ENCODE measurements at regions not wholly inside any gene's neighbourhood (a gene's known extent, or its start where the extent isn't known, plus 50 kb on each side); places are given as distances from the start of the nearest gene placed in this dataset.

GRCh38 chr4:115866364-115866896 is 753.0 kb upstream of the NDST4 start:
- Histone ChIP-seq H3K27me3 (ENCODE audit: control insufficient read depth in 3 of 3, insufficient read depth in 3 of 3, low read length in 3 of 3) (no peaks in the 10 kb centered on the region), H3K9ac (ENCODE audit: low read depth in 1 of 3, low read length in 3 of 3) (no peak overlapping the region), H3K4me3 (ENCODE audit: low read length in 3 of 3) (no peak overlapping the region), H3K36me3 (ENCODE audit: control insufficient read depth in 3 of 3, insufficient read depth in 3 of 3, low read length in 3 of 3) (no peaks in the 10 kb centered on the region), H3K9me3 (ENCODE audit: control insufficient read depth in 3 of 3, low read length in 3 of 3) (no peaks in the 10 kb centered on the region), H3K27ac (ENCODE audit: low read depth, low read length) (no peak overlapping the region), H3K4me1 (ENCODE audit: control insufficient read depth in 3 of 3, insufficient read depth in 3 of 3, low read length in 3 of 3) (no peaks in the 10 kb centered on the region)

DNA sequence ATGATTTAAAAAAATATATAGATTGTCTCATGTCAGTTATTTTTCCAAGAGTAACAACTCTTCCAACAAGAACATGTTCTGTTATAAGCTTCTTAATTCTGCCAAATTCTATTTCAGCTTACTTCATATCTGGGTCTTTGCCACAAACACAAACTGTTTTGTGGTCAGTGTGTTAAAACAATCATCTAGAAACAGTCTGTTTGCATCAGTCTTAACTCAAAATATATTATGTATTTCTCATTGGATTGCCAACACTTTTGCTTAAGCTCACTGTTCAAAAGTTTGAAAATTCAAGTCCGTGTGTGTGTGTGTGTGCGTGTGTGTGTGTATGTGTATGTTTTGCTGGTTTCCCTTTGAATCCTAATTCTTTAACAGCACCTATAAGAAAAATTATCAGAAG is 752.3 kb upstream of the NDST4 start:
- H3K27ac ChIP-seq (ENCODE audit: low read depth, low read length), result no peak overlapping the region
- no peaks in the 10 kb centered on the region for H3K27me3 ChIP-seq (ENCODE audit: control insufficient read depth in 3 of 3, insufficient read depth in 3 of 3, low read length in 3 of 3)
- no peaks in the 10 kb centered on the region for H3K36me3 ChIP-seq (ENCODE audit: control insufficient read depth in 3 of 3, insufficient read depth in 3 of 3, low read length in 3 of 3)
- no peaks in the 10 kb centered on the region for H3K4me1 ChIP-seq (ENCODE audit: control insufficient read depth in 3 of 3, insufficient read depth in 3 of 3, low read length in 3 of 3)
- no peaks in the 10 kb centered on the region for H3K9me3 ChIP-seq (ENCODE audit: control insufficient read depth in 3 of 3, low read length in 3 of 3)
- no peak overlapping the region for H3K4me3 ChIP-seq (ENCODE audit: low read length in 3 of 3)
- H3K9ac ChIP-seq (ENCODE audit: low read depth in 1 of 3, low read length in 3 of 3), result no peak overlapping the region

DNA sequence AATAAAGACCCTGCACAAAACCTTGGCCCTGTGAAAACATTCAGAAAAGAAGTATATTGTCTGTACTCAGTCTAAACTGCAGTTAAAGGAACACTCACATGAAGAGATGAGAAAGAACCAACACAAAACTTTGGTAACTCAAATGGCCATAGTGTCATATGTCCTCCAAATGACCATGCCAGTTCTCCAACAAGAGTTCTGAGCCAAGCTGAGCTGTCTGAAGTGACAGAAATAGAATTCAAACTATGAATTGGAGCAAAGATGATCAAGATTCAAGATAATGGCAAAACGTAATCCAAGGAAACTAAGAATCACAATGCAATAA is 739.3 kb upstream of the NDST4 start:
- Histone ChIP-seq H3K9ac (ENCODE audit: low read depth in 1 of 3, low read length in 3 of 3) (no peak overlapping the region), H3K36me3 (ENCODE audit: control insufficient read depth in 3 of 3, insufficient read depth in 3 of 3, low read length in 3 of 3) (no peaks in the 10 kb centered on the region), H3K9me3 (ENCODE audit: control insufficient read depth in 3 of 3, low read length in 3 of 3) (no peaks in the 10 kb centered on the region), H3K4me3 (ENCODE audit: low read length in 3 of 3) (no peak overlapping the region), H3K27me3 (ENCODE audit: control insufficient read depth in 3 of 3, insufficient read depth in 3 of 3, low read length in 3 of 3) (no peaks in the 10 kb centered on the region), H3K27ac (ENCODE audit: low read depth, low read length) (no peak overlapping the region), H3K4me1 (ENCODE audit: control insufficient read depth in 3 of 3, insufficient read depth in 3 of 3, low read length in 3 of 3) (no peaks in the 10 kb centered on the region)

DNA sequence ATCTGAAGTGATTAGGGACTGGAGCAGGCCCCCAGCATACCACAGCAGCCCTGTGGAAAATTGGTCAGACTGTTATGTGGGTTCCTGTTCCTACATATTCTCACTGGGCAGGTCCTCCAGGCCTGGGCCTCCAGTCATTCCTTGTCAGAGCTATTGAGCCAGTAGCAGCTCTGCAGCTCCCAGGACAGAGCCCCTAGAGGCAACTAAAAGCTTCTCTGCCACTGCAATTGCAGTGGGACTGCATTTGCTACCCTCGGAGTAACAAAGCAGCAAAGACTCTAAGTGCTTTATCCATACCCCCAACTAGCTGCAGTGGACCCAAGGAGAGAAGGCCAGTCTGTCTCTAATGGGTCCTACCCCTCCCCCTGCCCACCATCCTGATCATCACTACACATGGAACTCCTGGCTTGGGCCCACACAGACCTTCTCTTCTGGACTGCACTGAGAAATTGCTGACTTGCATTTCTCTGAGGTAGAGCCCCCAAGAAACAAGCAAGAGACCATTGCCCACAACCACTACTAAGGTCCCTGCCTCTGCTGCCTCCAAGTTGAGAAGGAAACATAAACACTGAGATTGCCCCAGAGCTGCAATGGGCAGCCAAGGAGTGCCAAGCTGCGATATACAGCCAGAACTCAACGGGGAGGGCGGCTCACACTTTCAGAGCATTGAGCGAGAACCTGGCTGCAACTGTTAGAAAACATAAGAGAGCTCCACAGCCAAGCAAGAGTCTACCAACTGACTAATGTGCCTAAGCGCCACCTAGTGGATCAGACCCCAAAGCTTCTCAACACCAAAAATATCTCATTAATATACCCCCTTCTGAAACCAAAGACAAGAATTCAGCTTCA is 738.7 kb upstream of the NDST4 start:
- H3K27me3 ChIP-seq (ENCODE audit: control insufficient read depth in 3 of 3, insufficient read depth in 3 of 3, low read length in 3 of 3), result no peaks in the 10 kb centered on the region
- no peak overlapping the region for H3K4me3 ChIP-seq (ENCODE audit: low read length in 3 of 3)
- H3K4me1 ChIP-seq (ENCODE audit: control insufficient read depth in 3 of 3, insufficient read depth in 3 of 3, low read length in 3 of 3), result no peaks in the 10 kb centered on the region
- H3K9me3 ChIP-seq (ENCODE audit: control insufficient read depth in 3 of 3, low read length in 3 of 3), result no peaks in the 10 kb centered on the region
- H3K27ac ChIP-seq (ENCODE audit: low read depth, low read length), result no peak overlapping the region
- H3K9ac ChIP-seq (ENCODE audit: low read depth in 1 of 3, low read length in 3 of 3), result no peak overlapping the region
- H3K36me3 ChIP-seq (ENCODE audit: control insufficient read depth in 3 of 3, insufficient read depth in 3 of 3, low read length in 3 of 3), result no peaks in the 10 kb centered on the region

DNA sequence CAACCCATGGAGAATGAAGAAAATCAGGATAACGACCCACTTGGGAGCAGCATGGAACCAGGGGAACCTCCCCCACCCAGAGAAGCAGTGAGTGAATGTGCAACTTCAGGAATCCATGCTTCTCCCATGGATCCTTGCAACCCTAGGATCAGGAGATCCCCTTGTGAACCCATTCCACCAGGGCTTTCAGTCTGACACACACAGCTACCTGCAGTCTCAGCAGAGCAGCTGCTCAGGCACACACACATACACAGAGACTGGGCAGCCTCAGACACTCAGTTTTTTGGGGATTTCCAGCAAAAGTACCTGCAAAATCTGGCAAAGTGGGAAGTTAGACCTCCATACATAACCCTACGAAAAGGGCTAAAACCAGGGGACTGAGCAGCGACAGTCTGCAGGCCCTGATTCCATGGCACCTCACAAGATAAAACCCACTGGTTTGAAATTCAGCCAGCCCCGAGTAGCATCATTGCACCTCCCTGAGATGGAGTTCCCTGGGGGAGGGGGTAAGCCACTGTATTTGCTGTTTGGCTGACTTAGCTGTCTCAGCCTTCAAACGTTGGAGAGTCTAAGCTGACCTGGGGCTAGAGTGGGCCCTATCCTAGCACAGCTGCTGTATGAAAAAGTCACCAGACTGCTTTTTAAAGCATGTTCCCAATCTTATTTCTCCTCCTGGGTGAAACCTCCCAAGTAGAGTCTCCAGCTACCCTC is 737.5 kb upstream of the NDST4 start:
- H3K27ac ChIP-seq (ENCODE audit: low read depth, low read length), result no peak overlapping the region
- H3K4me3 ChIP-seq (ENCODE audit: low read length in 3 of 3), result no peak overlapping the region
- no peaks in the 10 kb centered on the region for H3K9me3 ChIP-seq (ENCODE audit: control insufficient read depth in 3 of 3, low read length in 3 of 3)
- H3K4me1 ChIP-seq (ENCODE audit: control insufficient read depth in 3 of 3, insufficient read depth in 3 of 3, low read length in 3 of 3), result no peaks in the 10 kb centered on the region
- no peaks in the 10 kb centered on the region for H3K27me3 ChIP-seq (ENCODE audit: control insufficient read depth in 3 of 3, insufficient read depth in 3 of 3, low read length in 3 of 3)
- no peak overlapping the region for H3K9ac ChIP-seq (ENCODE audit: low read depth in 1 of 3, low read length in 3 of 3)
- no peaks in the 10 kb centered on the region for H3K36me3 ChIP-seq (ENCODE audit: control insufficient read depth in 3 of 3, insufficient read depth in 3 of 3, low read length in 3 of 3)

GRCh38 chr4:115844180-115844579 is 730.8 kb upstream of the NDST4 start:
- Histone ChIP-seq H3K4me3 (ENCODE audit: low read length in 3 of 3) (no peak overlapping the region), H3K9ac (ENCODE audit: low read depth in 1 of 3, low read length in 3 of 3) (no peak overlapping the region), H3K27me3 (ENCODE audit: control insufficient read depth in 3 of 3, insufficient read depth in 3 of 3, low read length in 3 of 3) (no peaks in the 10 kb centered on the region), H3K4me1 (ENCODE audit: control insufficient read depth in 3 of 3, insufficient read depth in 3 of 3, low read length in 3 of 3) (no peaks in the 10 kb centered on the region), H3K36me3 (ENCODE audit: control insufficient read depth in 3 of 3, insufficient read depth in 3 of 3, low read length in 3 of 3) (no peaks in the 10 kb centered on the region), H3K27ac (ENCODE audit: low read depth, low read length) (no peak overlapping the region), H3K9me3 (ENCODE audit: control insufficient read depth in 3 of 3, low read length in 3 of 3) (peaks cover 0 to 2% (median 0%) of the 10 kb centered on the region in 3 donors)

DNA sequence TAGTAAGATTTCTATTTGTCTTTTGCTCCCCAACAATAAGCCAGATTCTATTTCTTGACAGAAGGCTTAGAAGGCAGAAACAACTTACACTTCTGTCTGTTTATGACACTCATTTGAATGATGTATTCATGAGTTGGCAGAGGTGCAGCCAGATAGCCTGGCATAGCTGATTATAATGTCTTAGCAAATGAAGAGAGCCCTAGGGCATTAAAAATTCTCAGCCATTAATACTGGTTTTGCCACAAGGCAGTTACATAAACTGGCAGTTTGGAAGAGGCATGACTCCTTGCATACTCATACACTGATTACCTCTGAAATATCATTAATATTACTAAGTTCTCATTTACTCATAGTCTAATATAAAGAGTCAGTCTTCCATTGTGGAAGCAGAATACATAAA is 728.5 kb upstream of the NDST4 start:
- no peaks in the 10 kb centered on the region for H3K27me3 ChIP-seq (ENCODE audit: control insufficient read depth in 3 of 3, insufficient read depth in 3 of 3, low read length in 3 of 3)
- no peak overlapping the region for H3K9ac ChIP-seq (ENCODE audit: low read depth in 1 of 3, low read length in 3 of 3)
- no peak overlapping the region for H3K4me3 ChIP-seq (ENCODE audit: low read length in 3 of 3)
- H3K36me3 ChIP-seq (ENCODE audit: control insufficient read depth in 3 of 3, insufficient read depth in 3 of 3, low read length in 3 of 3), result no peaks in the 10 kb centered on the region
- H3K27ac ChIP-seq (ENCODE audit: low read depth, low read length), result no peak overlapping the region
- peaks cover 0 to 2% (median 0%) of the 10 kb centered on the region in 3 donors for H3K9me3 ChIP-seq (ENCODE audit: control insufficient read depth in 3 of 3, low read length in 3 of 3)
- H3K4me1 ChIP-seq (ENCODE audit: control insufficient read depth in 3 of 3, insufficient read depth in 3 of 3, low read length in 3 of 3), result no peaks in the 10 kb centered on the region

GRCh38 chr4:115834441-115834840 is 721.0 kb upstream of the NDST4 start:
- H3K27me3 ChIP-seq (ENCODE audit: control insufficient read depth in 3 of 3, insufficient read depth in 3 of 3, low read length in 3 of 3), result no peaks in the 10 kb centered on the region
- no peaks in the 10 kb centered on the region for H3K36me3 ChIP-seq (ENCODE audit: control insufficient read depth in 3 of 3, insufficient read depth in 3 of 3, low read length in 3 of 3)
- no peaks in the 10 kb centered on the region for H3K4me1 ChIP-seq (ENCODE audit: control insufficient read depth in 3 of 3, insufficient read depth in 3 of 3, low read length in 3 of 3)
- no peak overlapping the region for H3K27ac ChIP-seq (ENCODE audit: low read depth, low read length)
- no peak overlapping the region for H3K9ac ChIP-seq (ENCODE audit: low read depth in 1 of 3, low read length in 3 of 3)
- H3K4me3 ChIP-seq (ENCODE audit: low read length in 3 of 3), result no peak overlapping the region
- H3K9me3 ChIP-seq (ENCODE audit: control insufficient read depth in 3 of 3, low read length in 3 of 3), result no peaks in the 10 kb centered on the region

DNA sequence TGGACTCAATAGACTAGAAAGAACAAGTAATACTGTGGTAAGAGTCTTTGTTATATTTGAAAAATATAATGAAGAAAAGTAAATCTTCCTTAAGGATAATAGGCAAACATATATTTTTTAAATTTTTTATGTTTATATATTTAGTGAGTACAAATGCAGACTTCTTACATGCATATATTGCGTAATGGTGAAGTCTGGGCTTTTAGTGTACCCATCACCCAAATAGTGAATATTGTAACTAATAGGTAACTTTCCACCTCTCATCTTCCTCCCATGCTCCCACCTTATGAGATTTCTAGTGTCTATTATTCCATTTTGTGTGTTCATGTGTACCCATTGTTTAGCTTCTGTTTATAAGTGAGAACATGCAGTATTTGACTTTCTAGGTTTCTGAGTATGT is 711.2 kb upstream of the NDST4 start:
- Histone ChIP-seq H3K9me3 (ENCODE audit: control insufficient read depth in 3 of 3, low read length in 3 of 3) (no peaks in the 10 kb centered on the region), H3K27me3 (ENCODE audit: control insufficient read depth in 3 of 3, insufficient read depth in 3 of 3, low read length in 3 of 3) (no peaks in the 10 kb centered on the region), H3K36me3 (ENCODE audit: control insufficient read depth in 3 of 3, insufficient read depth in 3 of 3, low read length in 3 of 3) (no peaks in the 10 kb centered on the region), H3K9ac (ENCODE audit: low read depth in 1 of 3, low read length in 3 of 3) (no peak overlapping the region), H3K27ac (ENCODE audit: low read depth, low read length) (no peak overlapping the region), H3K4me3 (ENCODE audit: low read length in 3 of 3) (no peak overlapping the region), H3K4me1 (ENCODE audit: control insufficient read depth in 3 of 3, insufficient read depth in 3 of 3, low read length in 3 of 3) (no peaks in the 10 kb centered on the region)

DNA sequence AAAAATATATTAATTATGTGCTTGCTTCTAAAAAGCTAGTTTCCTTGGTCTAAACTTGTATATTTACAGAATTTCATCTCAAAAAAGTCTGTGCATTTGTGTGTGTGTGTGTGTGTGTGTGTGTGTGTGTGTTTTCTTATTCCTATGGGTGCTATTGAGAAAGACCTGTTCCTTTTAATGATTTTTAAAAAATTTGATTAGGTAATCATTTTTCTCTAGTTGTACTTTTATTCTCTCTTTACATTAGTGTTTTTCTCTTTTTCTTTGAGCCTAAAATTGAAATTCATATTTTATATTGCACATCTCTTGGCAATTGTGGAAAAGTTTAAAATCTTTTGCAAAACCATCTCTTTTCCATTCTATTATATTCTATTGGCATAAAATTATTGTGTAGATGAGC is 690.4 kb upstream of the NDST4 start:
- Histone ChIP-seq H3K4me3 (ENCODE audit: low read length in 3 of 3) (no peak overlapping the region), H3K27me3 (ENCODE audit: control insufficient read depth in 3 of 3, insufficient read depth in 3 of 3, low read length in 3 of 3) (no peaks in the 10 kb centered on the region), H3K4me1 (ENCODE audit: control insufficient read depth in 3 of 3, insufficient read depth in 3 of 3, low read length in 3 of 3) (no peaks in the 10 kb centered on the region)

More for the DNA sequence above, 690.4 kb upstream of the NDST4 start:
- H3K9me3 ChIP-seq (ENCODE audit: control insufficient read depth in 3 of 3, low read length in 3 of 3), result peaks cover 0 to 2% (median 0%) of the 10 kb centered on the region in 3 donors
- no peak overlapping the region for H3K27ac ChIP-seq (ENCODE audit: low read depth, low read length)
- no peaks in the 10 kb centered on the region for H3K36me3 ChIP-seq (ENCODE audit: control insufficient read depth in 3 of 3, insufficient read depth in 3 of 3, low read length in 3 of 3)
- H3K9ac ChIP-seq (ENCODE audit: low read depth in 1 of 3, low read length in 3 of 3), result no peak overlapping the region
